Left lobe of liver (tissue), 2 donors: ENCODE measurements at regions not wholly inside any gene's neighbourhood (a gene's known extent, or its start where the extent isn't known, plus 50 kb on each side); places are given as distances from the start of the nearest gene placed in this dataset.

ENCODE experiments used
- ATAC-seq: fragments of 200-7000 bp; cut with Tn5 transposase; one replicate; pipeline ENCODE4 v1.9.1; 2020; ENCODE audit warnings: mild to moderate bottlenecking, moderate library complexity
- DNase-seq: peaks from one replicate; pipeline ENCODE4 v3.0.0-alpha.2; 2020; ENCODE audit warnings: low spot score
- donor health status: DM: no; HTN: no; CAD: no; lungs with moderate emphysema.
- donor health status: DM: no; HTN: yes; CAD: no.

GRCh38 chr1:186557147-186557777 is 96.3 kb upstream of the PDC start:
- ATAC-seq (no peak), DNase-seq (no peak)

GRCh38 chr1:186550832-186551231 is 89.9 kb upstream of the PDC start:
- DNase-seq = no peak
- ATAC-seq = no peak

GRCh38 chr1:186541003-186541402 is 80.1 kb upstream of the PDC start:
- ATAC-seq (no peak), DNase-seq (no peak)

- ATAC-seq (no peak), DNase-seq (no peak)
These were observed 79.6 kb upstream of the PDC start for GRCh38 chr1:186540521-186540920.

GRCh38 chr1:186536273-186536890 is 75.5 kb upstream of the PDC start:
- ATAC-seq = no peak
- no peak for DNase-seq

GRCh38 chr1:186535388-186536133 is 74.6 kb upstream of the PDC start:
- DNase-seq (no peak), ATAC-seq (no peak)

GRCh38 chr1:186534401-186534800 is 73.5 kb upstream of the PDC start:
- ATAC-seq (no peak), DNase-seq (no peak)

- DNase-seq (no peak), ATAC-seq (no peak)
These were observed 71.6 kb upstream of the PDC start for GRCh38 chr1:186532466-186532865.

- ATAC-seq = no peak
- no peak for DNase-seq
These were observed 70.7 kb upstream of the PDC start for GRCh38 chr1:186531561-186532165.

- ATAC-seq = no peak
- DNase-seq = no peak
These were observed 69.2 kb upstream of the PDC start for GRCh38 chr1:186530109-186530508.

- ATAC-seq (no peak), DNase-seq (no peak)
These were observed 59.1 kb upstream of the PDC start for GRCh38 chr1:186519982-186520381.

GRCh38 chr1:186518822-186519381 is 58.0 kb upstream of the PDC start:
- no peak for ATAC-seq
- no peak for DNase-seq

GRCh38 chr1:186518395-186518794 is 57.5 kb upstream of the PDC start:
- ATAC-seq (no peak), DNase-seq (no peak)

- DNase-seq = no peak
- ATAC-seq = no peak
These were observed 53.5 kb upstream of the PDC start for GRCh38 chr1:186514367-186514766.

GRCh38 chr1:186513526-186513925 is 52.6 kb upstream of the PDC start:
- ATAC-seq = no peak
- DNase-seq = no peak

- DNase-seq (no peak), ATAC-seq (no peak)
These were observed 52.0 kb upstream of the PDC start for GRCh38 chr1:186512698-186513457.

GRCh38 chr1:186511761-186512637 is 51.1 kb upstream of the PDC start:
- no peak for DNase-seq
- no peak for ATAC-seq
